HEK293T (cell line): ENCODE measurements at regions not wholly inside any gene's neighbourhood (a gene's known extent, or its start where the extent isn't known, plus 50 kb on each side); places are given as distances from the start of the nearest gene placed in this dataset.

Experiments
- CTCF ChIA-PET: fragments of 350-600 bp; formaldehyde crosslinking; extraction: SDS; loops from one replicate; lab custom pipeline; 2021; ENCODE audit warnings: antibody characterized with exemption, inconsistent platforms; lab: Yijun Ruan, JAX
- POLR2A ChIA-PET: fragments of 350-600 bp; formaldehyde crosslinking; extraction: SDS; loops from one replicate; lab custom pipeline; 2020; ENCODE audit warnings: antibody characterized with exemption, inconsistent platforms; lab: Yijun Ruan, JAX
- DNase-seq: peaks from one replicate; pipeline ENCODE4 v3.0.0; 2012; ENCODE audit warnings: mixed read lengths; ENCODE audit errors: extremely low spot score
- ARNT ChIP-seq: fragments of 450-650 bp; IDR thresholded peaks from 2 replicates; pipeline ENCODE4 v1.6.1; 2017; ENCODE audit warnings: mild to moderate bottlenecking
- BHLHE40 ChIP-seq: fragments of 450-650 bp; IDR thresholded peaks from 2 replicates; pipeline ENCODE4 v1.6.1; 2016; ENCODE audit warnings: mild to moderate bottlenecking, moderate library complexity, borderline replicate concordance
- CTBP1 ChIP-seq: fragments of 450-650 bp; IDR thresholded peaks from 2 replicates; pipeline ENCODE4 v1.6.1; 2016; ENCODE audit warnings: borderline replicate concordance
- ELF4 ChIP-seq: fragments of 450-650 bp; IDR thresholded peaks from 2 replicates; pipeline ENCODE4 v1.6.1; 2017; ENCODE audit warnings: antibody characterized with exemption
- FOXA1 ChIP-seq: fragments of 450-650 bp; IDR thresholded peaks from 2 replicates; pipeline ENCODE4 v1.6.1; 2016; ENCODE audit warnings: mild to moderate bottlenecking
- FOXK2 ChIP-seq: fragments of 450-650 bp; IDR thresholded peaks from 2 replicates; pipeline ENCODE4 v1.6.1; 2016; ENCODE audit warnings: mild to moderate bottlenecking
- FOXM1 ChIP-seq: fragments of 450-650 bp; IDR thresholded peaks from 2 replicates; pipeline ENCODE4 v1.6.1; 2017; ENCODE audit warnings: mild to moderate bottlenecking, borderline replicate concordance
- HDGF ChIP-seq: fragments of 450-650 bp; IDR thresholded peaks from 2 replicates; pipeline ENCODE4 v1.6.1; 2017; ENCODE audit warnings: antibody characterized with exemption, borderline replicate concordance
- L3MBTL2 ChIP-seq: fragments of 450-650 bp; conservative IDR thresholded peaks from 2 replicates; pipeline ENCODE4 v1.6.1; 2016; ENCODE audit warnings: mild to moderate bottlenecking
- LEF1 ChIP-seq: fragments of 450-650 bp; IDR thresholded peaks from 2 replicates; pipeline ENCODE4 v1.6.1; 2017; ENCODE audit warnings: mild to moderate bottlenecking, borderline replicate concordance
- NFRKB ChIP-seq: fragments of 450-650 bp; IDR thresholded peaks from 2 replicates; pipeline ENCODE4 v1.6.1; 2016; ENCODE audit warnings: mild to moderate bottlenecking, moderate library complexity
- SP1 ChIP-seq: fragments of 450-650 bp; IDR thresholded peaks from 2 replicates; pipeline ENCODE4 v1.6.1; 2017
- SUZ12 ChIP-seq: fragments of 450-650 bp; IDR thresholded peaks from 2 replicates; pipeline ENCODE4 v1.6.1; 2016; ENCODE audit warnings: mild to moderate bottlenecking
- TARDBP ChIP-seq: fragments of 450-650 bp; IDR thresholded peaks from 2 replicates; pipeline ENCODE4 v1.6.1; 2016
- ZNF384 ChIP-seq: fragments of 450-650 bp; IDR thresholded peaks from 2 replicates; pipeline ENCODE4 v1.6.1; 2016
- TF ChIP-seq, protein P1 (sequence below): fragments of 450-650 bp; IDR thresholded peaks from 2 replicates; pipeline ENCODE4 v1.6.1; 2016

GRCh38 chr1:148318123-148318903 is 164.8 kb downstream of the PPIAL4G start:
- ChIA-PET CTCF (no interaction called here), POLR2A (no interaction called here)
- TF ChIP-seq SP1 (no peak), ZNF384 (no peak), NFRKB (no peak), FOXA1 (no peak), BHLHE40 (no peak), LEF1 (no peak)
- TF ChIP-seq, protein P1, sequence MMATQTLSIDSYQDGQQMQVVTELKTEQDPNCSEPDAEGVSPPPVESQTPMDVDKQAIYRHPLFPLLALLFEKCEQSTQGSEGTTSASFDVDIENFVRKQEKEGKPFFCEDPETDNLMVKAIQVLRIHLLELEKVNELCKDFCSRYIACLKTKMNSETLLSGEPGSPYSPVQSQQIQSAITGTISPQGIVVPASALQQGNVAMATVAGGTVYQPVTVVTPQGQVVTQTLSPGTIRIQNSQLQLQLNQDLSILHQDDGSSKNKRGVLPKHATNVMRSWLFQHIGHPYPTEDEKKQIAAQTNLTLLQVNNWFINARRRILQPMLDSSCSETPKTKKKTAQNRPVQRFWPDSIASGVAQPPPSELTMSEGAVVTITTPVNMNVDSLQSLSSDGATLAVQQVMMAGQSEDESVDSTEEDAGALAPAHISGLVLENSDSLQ, result no peak
- no peak for DNase-seq

DNA sequence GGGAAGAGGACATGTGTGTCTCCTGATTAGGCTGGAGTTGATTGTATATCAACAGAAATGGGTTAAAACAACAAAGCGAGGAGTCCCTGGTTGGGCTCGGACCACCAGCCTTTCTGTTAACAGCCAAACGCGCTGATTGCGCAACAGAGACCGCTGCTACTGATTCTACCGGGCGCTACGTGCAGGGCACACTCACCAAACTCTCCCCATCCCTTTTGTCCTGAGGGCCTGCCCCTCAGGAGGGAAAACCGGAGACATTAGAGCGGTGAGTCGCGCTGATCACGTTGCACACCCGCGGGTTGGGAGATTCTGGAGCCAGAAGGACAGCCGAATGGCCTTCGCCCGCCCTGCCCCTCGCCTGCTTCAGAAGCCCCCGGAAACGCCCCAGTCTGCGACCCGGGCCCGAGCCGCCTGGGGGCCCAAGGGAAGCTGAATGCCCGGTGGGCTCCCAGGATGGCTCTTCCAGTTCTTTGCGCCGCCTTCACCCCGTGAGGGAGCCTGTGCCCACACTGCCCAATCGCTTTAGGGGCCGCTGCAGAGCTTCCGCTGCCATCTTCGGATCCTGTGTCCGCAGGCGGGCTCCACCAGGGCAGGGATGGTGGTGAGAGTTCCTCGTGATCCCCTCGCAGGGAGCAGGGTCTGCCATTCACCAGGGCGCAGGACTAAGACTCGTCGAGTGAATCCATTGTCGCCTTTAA is 165.4 kb upstream of the NBPF11 start:
- CTCF ChIA-PET, result no interaction called here
- POLR2A ChIA-PET, result no interaction called here
- no peak for DNase-seq
- no peak for TF ChIP-seq SUZ12
- TF ChIP-seq FOXA1, result no peak
- no peak for TF ChIP-seq LEF1
- no peak for TF ChIP-seq FOXK2
- no peak for TF ChIP-seq NFRKB
- no peak for TF ChIP-seq ARNT
- TF ChIP-seq ZNF384, result no peak
- TF ChIP-seq TARDBP, result no peak
- no peak for TF ChIP-seq ELF4
- no peak for TF ChIP-seq CTBP1
- no peak for TF ChIP-seq L3MBTL2
- no peak for TF ChIP-seq HDGF
- no peak for TF ChIP-seq SP1
- no peak for TF ChIP-seq BHLHE40
- TF ChIP-seq FOXM1, result no peak
- TF ChIP-seq, protein P1, result no peak

DNA sequence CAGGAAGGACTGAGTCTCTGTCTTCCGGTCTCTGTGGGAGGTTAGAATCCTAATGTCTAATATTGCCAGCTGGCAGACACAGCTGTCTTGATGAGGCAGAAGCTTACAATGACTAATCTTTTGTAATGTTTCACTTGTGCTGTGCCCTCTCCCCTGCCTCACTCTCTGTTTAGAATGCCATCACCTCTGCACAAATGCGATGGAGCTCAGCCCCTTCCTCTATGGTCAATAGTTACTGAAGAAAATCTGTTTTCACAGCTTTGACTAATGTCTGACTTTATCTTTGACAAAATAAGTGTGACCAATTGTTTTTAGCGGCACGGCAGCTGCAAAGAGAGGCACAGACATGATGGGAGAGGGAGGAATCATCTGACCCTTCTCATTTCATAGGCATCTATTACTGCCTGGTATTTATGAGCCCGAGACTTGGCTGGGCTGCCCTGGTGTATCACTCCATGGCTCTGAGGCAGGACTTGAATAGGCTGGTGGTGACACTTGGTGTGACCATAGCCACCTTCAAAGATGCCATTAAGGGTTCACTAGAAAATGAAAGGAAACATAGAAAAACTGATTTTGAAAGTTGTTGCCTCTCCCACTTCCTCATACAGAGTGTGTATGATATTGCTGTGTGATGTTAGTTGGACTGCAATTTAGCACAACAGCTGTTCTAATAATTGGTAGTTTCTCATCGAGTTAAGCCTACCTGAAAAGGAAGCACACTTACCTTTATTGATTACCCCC is 163.2 kb upstream of the NBPF11 start:
- POLR2A ChIA-PET, result interaction anchor here (0.8 kb wide), 1 partner anchor 19 kb away, joined by 3 read pairs; no protein-coding TSS in a partner anchor
- TF ChIP-seq NFRKB (no peak), HDGF (no peak), ZNF384 (no peak), CTBP1 (no peak), ELF4 (no peak), FOXA1 (no peak), BHLHE40 (no peak), LEF1 (no peak), ARNT (no peak), TARDBP (no peak), FOXM1 (no peak), SUZ12 (no peak), SP1 (no peak), L3MBTL2 (no peak), FOXK2 (no peak)
- TF ChIP-seq, protein P1, result no peak
- DNase-seq, result no peak
- CTCF ChIA-PET, result no interaction called here

GRCh38 chr1:148310807-148311206 is 158.7 kb upstream of the NBPF11 start:
- CTCF ChIA-PET, result no interaction called here
- no peak for DNase-seq
- TF ChIP-seq FOXA1 (no peak), CTBP1 (no peak), FOXK2 (no peak), L3MBTL2 (no peak), BHLHE40 (no peak), ARNT (no peak), NFRKB (no peak), ZNF384 (no peak)
- POLR2A ChIA-PET, result no interaction called here

DNA sequence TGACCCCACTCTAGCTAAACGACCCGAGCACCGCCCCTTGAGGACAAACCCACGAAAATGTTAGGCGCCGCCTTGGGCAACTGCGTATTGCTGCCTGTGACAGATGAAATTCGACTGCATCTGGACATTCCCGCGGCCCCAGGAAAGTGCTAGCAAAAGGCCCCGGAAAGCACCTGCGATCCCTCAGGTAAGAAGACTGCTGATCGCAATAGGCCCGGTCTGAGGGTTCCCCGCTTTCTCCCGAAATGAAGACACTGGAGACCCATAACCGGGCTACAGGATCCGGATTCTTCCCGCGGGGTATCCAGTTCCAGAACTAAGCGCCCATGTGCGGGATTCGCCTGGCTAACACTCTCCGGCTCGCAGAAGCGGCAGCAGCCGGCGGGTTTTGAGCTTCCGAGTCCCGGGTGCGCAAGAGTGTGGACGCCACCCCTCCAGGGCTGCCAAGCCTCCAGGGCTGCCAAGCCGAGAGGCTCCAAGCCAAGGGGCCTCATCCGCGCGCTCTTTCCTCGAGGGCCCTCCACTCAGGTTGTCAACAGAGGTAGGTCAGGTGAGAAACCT is 157.9 kb upstream of the NBPF11 start:
- no peak for DNase-seq
- POLR2A ChIA-PET, result interaction anchor here (1.4 kb wide), 1 partner anchor 46 kb away, joined by 3 read pairs; no protein-coding TSS in a partner anchor
- CTCF ChIA-PET, result no interaction called here

More for the DNA sequence above, 157.9 kb upstream of the NBPF11 start:
- no peak for TF ChIP-seq ELF4
- TF ChIP-seq FOXM1, result no peak
- TF ChIP-seq FOXK2, result no peak
- TF ChIP-seq, protein P1, result no peak
- no peak for TF ChIP-seq CTBP1
- no peak for TF ChIP-seq ZNF384
- TF ChIP-seq ARNT, result no peak
- TF ChIP-seq FOXA1, result no peak
- TF ChIP-seq L3MBTL2, result no peak
- TF ChIP-seq LEF1, result no peak
- no peak for TF ChIP-seq TARDBP
- TF ChIP-seq HDGF, result no peak
- no peak for TF ChIP-seq SP1
- no peak for TF ChIP-seq BHLHE40
- no peak for TF ChIP-seq SUZ12
- TF ChIP-seq NFRKB, result no peak
